ENCODE measurements at regions not wholly inside any gene's neighbourhood (a gene's known extent, or its start where the extent isn't known, plus 50 kb on each side); places are given as distances from the start of the nearest gene placed in this dataset.

GRCh38 chr15:37206690-37207089 lies 106.3 kb upstream of the MEIS2 start:
- Histone ChIP-seq H3K4me3 (no peak overlapping the region), H3K27me3 (no peaks in the 10 kb centered on the region), H3K9ac (ENCODE audit: low read depth in 2 of 2, low read length in 2 of 2) (no peak overlapping the region), H3K36me3 (no peaks in the 10 kb centered on the region), H3K4me1 (no peaks in the 10 kb centered on the region), H3K27ac (no peak overlapping the region), H3K9me3 (no peaks in the 10 kb centered on the region)
- TF ChIP-seq CTCF (IDR thresholded peaks at IDR 0.05), result no peak
- DNase-seq, result no peak
- intact Hi-C loops (cut with DNase I), result no loop called here

- intact Hi-C loops (cut with DNase I), result no loop called here
- Histone ChIP-seq H3K9ac (ENCODE audit: low read depth in 2 of 2, low read length in 2 of 2) (no peak overlapping the region), H3K9me3 (no peaks in the 10 kb centered on the region), H3K36me3 (no peaks in the 10 kb centered on the region), H3K27me3 (no peaks in the 10 kb centered on the region), H3K27ac (no peak overlapping the region), H3K4me3 (no peak overlapping the region), H3K4me1 (no peaks in the 10 kb centered on the region)
- no peak for TF ChIP-seq CTCF (IDR thresholded peaks at IDR 0.05)
- no peak for DNase-seq
Observed at GRCh38 chr15:37208146-37209040, 108.0 kb upstream of the MEIS2 start.

GRCh38 chr15:37209041-37209363 lies 108.7 kb upstream of the MEIS2 start:
- H3K27me3 ChIP-seq, result no peaks in the 10 kb centered on the region
- no peak for DNase-seq
- intact Hi-C loops (cut with DNase I), result no loop called here
- no peak overlapping the region for H3K9ac ChIP-seq (ENCODE audit: low read depth in 2 of 2, low read length in 2 of 2)
- H3K4me3 ChIP-seq, result no peak overlapping the region
- TF ChIP-seq CTCF (IDR thresholded peaks at IDR 0.05), result no peak
- no peaks in the 10 kb centered on the region for H3K9me3 ChIP-seq
- no peaks in the 10 kb centered on the region for H3K4me1 ChIP-seq
- H3K36me3 ChIP-seq, result no peaks in the 10 kb centered on the region
- H3K27ac ChIP-seq, result no peak overlapping the region

GRCh38 chr15:37217567-37217966 lies 117.2 kb upstream of the MEIS2 start:
- no peak overlapping the region for H3K27ac ChIP-seq
- no peak for TF ChIP-seq CTCF (IDR thresholded peaks at IDR 0.05)
- no peaks in the 10 kb centered on the region for H3K27me3 ChIP-seq
- DNase-seq, result no peak
- no peaks in the 10 kb centered on the region for H3K36me3 ChIP-seq
- no peak overlapping the region for H3K4me3 ChIP-seq
- H3K9me3 ChIP-seq, result no peaks in the 10 kb centered on the region
- no peaks in the 10 kb centered on the region for H3K4me1 ChIP-seq
- intact Hi-C loops (cut with DNase I), result no loop called here
- no peak overlapping the region for H3K9ac ChIP-seq (ENCODE audit: low read depth in 2 of 2, low read length in 2 of 2)

- no peak for DNase-seq
Observed at GRCh38 chr15:37218351-37218916, 118.1 kb upstream of the MEIS2 start.

More at GRCh38 chr15:37218351-37218916, 118.1 kb upstream of the MEIS2 start:
- H3K9ac ChIP-seq (ENCODE audit: low read depth in 2 of 2, low read length in 2 of 2), result no peak overlapping the region
- TF ChIP-seq CTCF (IDR thresholded peaks at IDR 0.05), result no peak
- no peaks in the 10 kb centered on the region for H3K4me1 ChIP-seq
- no peak overlapping the region for H3K27ac ChIP-seq
- no peak overlapping the region for H3K4me3 ChIP-seq
- intact Hi-C loops (cut with DNase I), result no loop called here
- no peaks in the 10 kb centered on the region for H3K9me3 ChIP-seq
- no peaks in the 10 kb centered on the region for H3K27me3 ChIP-seq
- H3K36me3 ChIP-seq, result no peaks in the 10 kb centered on the region
